HepG2 (cell line): ENCODE measurements at regions not wholly inside any gene's neighbourhood (a gene's known extent, or its start where the extent isn't known, plus 50 kb on each side); places are given as distances from the start of the nearest gene placed in this dataset.

Experiments used
- ATAC-seq: fragments of 200-7000 bp; cut with Tn5 transposase; 3 replicates; pipeline ENCODE4 v1.9.1; 2020; ENCODE audit warnings: mild to moderate bottlenecking, moderate library complexity
- BruUV-seq: library from RNA; stranded (reverse); fragments of 400-500 nt; replicated peaks from 2 replicates; lab custom pipeline; 2021; lab: Mats Ljungman, UMichigan
- CTCF ChIA-PET: fragments of 300-600 bp; formaldehyde crosslinking; extraction: SDS; loops from one replicate; lab custom pipeline; 2021; ENCODE audit warnings: low total read pairs, inconsistent platforms, low intra/inter-chr PET ratio; lab: Yijun Ruan, JAX
- POLR2A ChIA-PET: fragments of 350-600 bp; sonication (Branson Sonifier 250); formaldehyde crosslinking; loops from one replicate; lab custom pipeline; 2020; ENCODE audit warnings: antibody characterized with exemption, inconsistent platforms; lab: Yijun Ruan, JAX
- DNase-seq: peaks from one replicate; pipeline ENCODE4 v3.0.0-alpha.2; 2015; ENCODE audit warnings: low spot score
- FAIRE-seq: peaks from 3 replicates; lab custom pipeline; 2011; peaks lifted over from hg19 to GRCh38; lab: Jason Lieb, UNC
- H2AFZ ChIP-seq: one replicate; pipeline ENCODE4 v1.6.1; 2011; ENCODE audit warnings: low read length, inconsistent platforms
- H3K27ac ChIP-seq: fragments of 300-600 bp; 3 replicates; pipeline ENCODE4 v1.8.0; 2011; ENCODE audit warnings: mixed run types, mild to moderate bottlenecking, mixed read lengths, low read length, inconsistent platforms; ENCODE audit not compliant: insufficient read depth; ENCODE audit errors: extremely low read length
- H3K27me3 ChIP-seq, 2 experiments: fragments of 200-600 bp in 1 of 2; 2 replicates in 1 of 2; 3 replicates in 1 of 2; pipeline versions ENCODE4 v1.6.0 to v1.8.0; 2011; ENCODE audit warnings: low read length in 2 of 2, mild to moderate bottlenecking in 2 of 2, moderate library complexity in 2 of 2, inconsistent platforms in 1 of 2; ENCODE audit not compliant: insufficient read depth in 2 of 2, control insufficient read depth in 1 of 2
- H3K36me3 ChIP-seq, 2 experiments: fragments of 200-600 bp in 1 of 2; replicated peaks in 1 of 2; 2 replicates in 1 of 2; 3 replicates in 1 of 2; pipeline versions ENCODE4 v1.5.1 to v1.8.0; 2011; ENCODE audit warnings: low read length in 2 of 2, inconsistent platforms in 1 of 2; ENCODE audit not compliant: insufficient read depth in 2 of 2, control insufficient read depth in 1 of 2
- H3K4me1 ChIP-seq: 2 replicates; pipeline ENCODE4 v1.5.1; 2012; ENCODE audit warnings: low read length, inconsistent platforms; ENCODE audit not compliant: insufficient read depth
- H3K4me2 ChIP-seq: 2 replicates; pipeline ENCODE4 v1.6.0; 2011; ENCODE audit warnings: low read depth, low read length, inconsistent platforms
- H3K4me3 ChIP-seq, 3 experiments: fragments of 200-600 bp in 1 of 3; sonication (generic), shearing (Covaris generic) in 1 of 3; replicated peaks in 1 of 3; 2 replicates each; pipeline ENCODE4 v1.5.1; 2011 to 2016; ENCODE audit warnings: low read length in 3 of 3, inconsistent platforms in 2 of 3, low read depth in 2 of 3, mild to moderate bottlenecking in 2 of 3, control low read depth in 1 of 3, mixed read lengths in 1 of 3; ENCODE audit not compliant: insufficient read depth in 1 of 3
- H3K79me2 ChIP-seq: one replicate; pipeline ENCODE4 v1.6.1; 2011; ENCODE audit warnings: low read length, inconsistent platforms; ENCODE audit not compliant: insufficient read depth
- H3K9ac ChIP-seq: 2 replicates; pipeline ENCODE4 v1.6.0; 2011; ENCODE audit warnings: mild to moderate bottlenecking, low read depth, low read length, inconsistent platforms; ENCODE audit not compliant: insufficient read depth
- H3K9me3 ChIP-seq: 2 replicates; pipeline ENCODE4 v1.5.1; 2012; ENCODE audit warnings: mild to moderate bottlenecking, low read length
- H4K20me1 ChIP-seq: 2 replicates; pipeline ENCODE4 v1.6.0; 2011; ENCODE audit warnings: inconsistent platforms, mild to moderate bottlenecking, low read length, moderate library complexity; ENCODE audit not compliant: insufficient read depth
- AKNA ChIP-seq: sonication (generic); formaldehyde crosslinking; IDR thresholded peaks from 2 replicates; pipeline ENCODE4 v1.4.0; 2020; ENCODE audit warnings: missing genetic modification reagents, borderline replicate concordance
- BORCS8-MEF2B ChIP-seq: sonication (generic); formaldehyde crosslinking; IDR thresholded peaks from 2 replicates; pipeline ENCODE4 v1.8.0; 2022; ENCODE audit warnings: mild to moderate bottlenecking, missing genetic modification reagents
- ELF4 ChIP-seq: sonication (generic); formaldehyde crosslinking; IDR thresholded peaks from 2 replicates; pipeline ENCODE4 v1.5.0; 2020; ENCODE audit warnings: missing genetic modification reagents, mild to moderate bottlenecking, moderate library complexity, borderline replicate concordance
- JUNB ChIP-seq: sonication (generic); formaldehyde crosslinking; IDR thresholded peaks from 2 replicates; pipeline ENCODE4 v1.8.0; 2022; ENCODE audit warnings: missing genetic modification reagents, mild to moderate bottlenecking, borderline replicate concordance
- KLF12 ChIP-seq: sonication (generic); formaldehyde crosslinking; IDR thresholded peaks from 2 replicates; pipeline ENCODE4 v1.4.0; 2020; ENCODE audit warnings: missing genetic modification reagents, borderline replicate concordance
- MEF2D ChIP-seq: sonication (generic); formaldehyde crosslinking; IDR thresholded peaks from 2 replicates; pipeline ENCODE4 v1.5.1; 2020; ENCODE audit warnings: mild to moderate bottlenecking, missing genetic modification reagents
- NFYC ChIP-seq: IDR thresholded peaks from 2 replicates; pipeline ENCODE4 v1.6.1; 2016; ENCODE audit warnings: missing genetic modification reagents, missing compliant biosample characterization
- ZNF232 ChIP-seq: sonication (generic); formaldehyde crosslinking; IDR thresholded peaks from 2 replicates; pipeline ENCODE4 v1.4.0; 2020; ENCODE audit warnings: missing genetic modification reagents, borderline replicate concordance
- WGBS: methylation state at CpG from one replicate; pipeline ENCODE4 v1.1.6; 2017; ENCODE audit warnings: low lambda C conversion rate; 5-methylcytosine and 5-hydroxymethylcytosine counted together
- in situ Hi-C: cut with HindIII; loops from 2 replicates; pipeline ENCODE4 v1.10.0; 2017; ENCODE audit warnings: low pct_unique_long_range_greater_than_20kb; ENCODE audit not compliant: extremely low pct_ligation_motif_present
- intact Hi-C: fragments of 100-400 bp; cut with micrococcal nuclease; formaldehyde crosslinking; loops from one replicate; pipeline ENCODE4 v1.10.0; 2022; ENCODE audit not compliant: unreplicated experiment
- TF ChIP-seq, protein P1 (sequence below): sonication (generic); formaldehyde crosslinking; IDR thresholded peaks from 2 replicates; pipeline ENCODE4 v1.5.1; 2020; ENCODE audit warnings: mild to moderate bottlenecking, missing genetic modification reagents, moderate library complexity
- TF ChIP-seq, protein P2 (sequence below): sonication (generic); formaldehyde crosslinking; IDR thresholded peaks from 2 replicates; pipeline ENCODE4 v1.4.0; 2020; ENCODE audit warnings: missing genetic modification reagents, borderline replicate concordance

- ATAC-seq (no peak), DNase-seq (no peak), FAIRE-seq (no peak)
- ChIA-PET CTCF (no interaction called here), POLR2A (no interaction called here)
- 0% methylated on average over 2 of the region's 2 CpGs for WGBS
- no peak overlapping the region for H3K4me2 ChIP-seq
- no peaks in the 10 kb centered on the region for H3K9me3 ChIP-seq
- H3K27ac ChIP-seq: no peak overlapping the region
- no peaks in the 10 kb centered on the region for H3K36me3 ChIP-seq
- no peaks in the 10 kb centered on the region for H3K79me2 ChIP-seq
- no peaks in the 10 kb centered on the region for H3K27me3 ChIP-seq
- no peak overlapping the region for H3K9ac ChIP-seq
- no TSS peak for BruUV-seq
- peak overlapping the region; percentile 11 for H2AFZ ChIP-seq
- intact Hi-C loops (no loop called here), in situ Hi-C loops (no loop called here)
- no peaks in the 10 kb centered on the region for H4K20me1 ChIP-seq
- no peak overlapping the region for H3K4me3 ChIP-seq
- H3K4me1 ChIP-seq: no peaks in the 10 kb centered on the region
- no peak for TF ChIP-seq NFYC (CRISPR knock-in tag)
- TF ChIP-seq MEF2D: no peak
- TF ChIP-seq ELF4 (CRISPR knock-in tag): no peak
- TF ChIP-seq ZNF232: no peak
- TF ChIP-seq, protein P1, sequence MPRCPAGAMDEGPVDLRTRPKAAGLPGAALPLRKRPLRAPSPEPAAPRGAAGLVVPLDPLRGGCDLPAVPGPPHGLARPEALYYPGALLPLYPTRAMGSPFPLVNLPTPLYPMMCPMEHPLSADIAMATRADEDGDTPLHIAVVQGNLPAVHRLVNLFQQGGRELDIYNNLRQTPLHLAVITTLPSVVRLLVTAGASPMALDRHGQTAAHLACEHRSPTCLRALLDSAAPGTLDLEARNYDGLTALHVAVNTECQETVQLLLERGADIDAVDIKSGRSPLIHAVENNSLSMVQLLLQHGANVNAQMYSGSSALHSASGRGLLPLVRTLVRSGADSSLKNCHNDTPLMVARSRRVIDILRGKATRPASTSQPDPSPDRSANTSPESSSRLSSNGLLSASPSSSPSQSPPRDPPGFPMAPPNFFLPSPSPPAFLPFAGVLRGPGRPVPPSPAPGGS (CRISPR knock-in tag): no peak
- no peak for TF ChIP-seq JUNB (CRISPR knock-in tag)
- no peak for TF ChIP-seq AKNA
- no peak for TF ChIP-seq KLF12 (CRISPR knock-in tag)
- TF ChIP-seq, protein P2, sequence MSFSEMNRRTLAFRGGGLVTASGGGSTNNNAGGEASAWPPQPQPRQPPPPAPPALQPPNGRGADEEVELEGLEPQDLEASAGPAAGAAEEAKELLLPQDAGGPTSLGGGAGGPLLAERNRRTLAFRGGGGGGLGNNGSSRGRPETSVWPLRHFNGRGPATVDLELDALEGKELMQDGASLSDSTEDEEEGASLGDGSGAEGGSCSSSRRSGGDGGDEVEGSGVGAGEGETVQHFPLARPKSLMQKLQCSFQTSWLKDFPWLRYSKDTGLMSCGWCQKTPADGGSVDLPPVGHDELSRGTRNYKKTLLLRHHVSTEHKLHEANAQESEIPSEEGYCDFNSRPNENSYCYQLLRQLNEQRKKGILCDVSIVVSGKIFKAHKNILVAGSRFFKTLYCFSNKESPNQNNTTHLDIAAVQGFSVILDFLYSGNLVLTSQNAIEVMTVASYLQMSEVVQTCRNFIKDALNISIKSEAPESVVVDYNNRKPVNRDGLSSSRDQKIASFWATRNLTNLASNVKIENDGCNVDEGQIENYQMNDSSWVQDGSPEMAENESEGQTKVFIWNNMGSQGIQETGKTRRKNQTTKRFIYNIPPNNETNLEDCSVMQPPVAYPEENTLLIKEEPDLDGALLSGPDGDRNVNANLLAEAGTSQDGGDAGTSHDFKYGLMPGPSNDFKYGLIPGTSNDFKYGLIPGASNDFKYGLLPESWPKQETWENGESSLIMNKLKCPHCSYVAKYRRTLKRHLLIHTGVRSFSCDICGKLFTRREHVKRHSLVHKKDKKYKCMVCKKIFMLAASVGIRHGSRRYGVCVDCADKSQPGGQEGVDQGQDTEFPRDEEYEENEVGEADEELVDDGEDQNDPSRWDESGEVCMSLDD (CRISPR knock-in tag): no peak
- no peak for TF ChIP-seq BORCS8-MEF2B (CRISPR knock-in tag)
These were observed 456.5 kb upstream of the NDST3 start for GRCh38 chr4:117577686-117578311.
